Smooth muscle cell (in vitro differentiated cells): ENCODE measurements at regions not wholly inside any gene's neighbourhood (a gene's known extent, or its start where the extent isn't known, plus 50 kb on each side); places are given as distances from the start of the nearest gene placed in this dataset.

Experiments used
- DNase-seq: peaks from one replicate; lab custom pipeline; 2025; ENCODE audit not compliant: unreplicated experiment; lab: John Stamatoyannopoulos, UW
- H2AFZ ChIP-seq: fragments of 200-600 bp; sonication (generic); 2 replicates; pipeline ENCODE4 v1.6.0; 2016; ENCODE audit warnings: antibody characterized with exemption, low read depth, mild to moderate bottlenecking
- H3F3A ChIP-seq: fragments of 200-600 bp; sonication (generic); 2 replicates; pipeline ENCODE4 v1.6.0; 2017; ENCODE audit warnings: antibody characterized with exemption, low read depth
- H3K27ac ChIP-seq: fragments of 200-600 bp; sonication (generic); 2 replicates; pipeline ENCODE4 v1.5.1; 2016; ENCODE audit warnings: low read depth, mild to moderate bottlenecking
- H3K27me3 ChIP-seq: fragments of 200-600 bp; sonication (generic); 2 replicates; pipeline ENCODE4 v1.6.1; 2016; ENCODE audit warnings: low read depth, mild to moderate bottlenecking
- H3K36me3 ChIP-seq: fragments of 200-600 bp; sonication (generic); 2 replicates; pipeline ENCODE4 v1.5.1; 2016; ENCODE audit warnings: low read depth
- H3K4me1 ChIP-seq: fragments of 200-600 bp; sonication (generic); 2 replicates; pipeline ENCODE4 v1.5.1; 2016; ENCODE audit warnings: low read depth
- H3K4me2 ChIP-seq: fragments of 200-600 bp; sonication (generic); 2 replicates; pipeline ENCODE4 v1.6.0; 2016; ENCODE audit warnings: mild to moderate bottlenecking
- H3K4me3 ChIP-seq: fragments of 200-600 bp; sonication (generic); 2 replicates; pipeline ENCODE4 v1.5.1; 2016; ENCODE audit warnings: mild to moderate bottlenecking
- H3K79me2 ChIP-seq: fragments of 200-600 bp; sonication (generic); 2 replicates; pipeline ENCODE4 v1.6.0; 2016; ENCODE audit warnings: low read depth, mild to moderate bottlenecking
- H3K9ac ChIP-seq: fragments of 200-600 bp; sonication (generic); 2 replicates; pipeline ENCODE4 v1.6.0; 2016; ENCODE audit warnings: low read depth
- H3K9me3 ChIP-seq: fragments of 200-600 bp; sonication (generic); replicated peaks from 2 replicates; pipeline ENCODE4 v1.5.1; 2016; ENCODE audit warnings: low read depth
- H4K20me1 ChIP-seq: fragments of 200-600 bp; sonication (generic); 2 replicates; pipeline ENCODE4 v1.6.0; 2016; ENCODE audit warnings: low read depth
- WGBS: methylation state at CpG from one replicate; pipeline ENCODE4 v1.1.7; 2016; ENCODE audit warnings: low lambda C conversion rate; 5-methylcytosine and 5-hydroxymethylcytosine counted together
- TF ChIP-seq, protein P1 (sequence below): fragments of 200-600 bp; sonication (generic); IDR thresholded peaks from 2 replicates; pipeline ENCODE4 v1.5.1; 2017; ENCODE audit warnings: borderline replicate concordance, mild to moderate bottlenecking, antibody characterized with exemption; ENCODE audit not compliant: insufficient read depth, poor library complexity, severe bottlenecking

DNA sequence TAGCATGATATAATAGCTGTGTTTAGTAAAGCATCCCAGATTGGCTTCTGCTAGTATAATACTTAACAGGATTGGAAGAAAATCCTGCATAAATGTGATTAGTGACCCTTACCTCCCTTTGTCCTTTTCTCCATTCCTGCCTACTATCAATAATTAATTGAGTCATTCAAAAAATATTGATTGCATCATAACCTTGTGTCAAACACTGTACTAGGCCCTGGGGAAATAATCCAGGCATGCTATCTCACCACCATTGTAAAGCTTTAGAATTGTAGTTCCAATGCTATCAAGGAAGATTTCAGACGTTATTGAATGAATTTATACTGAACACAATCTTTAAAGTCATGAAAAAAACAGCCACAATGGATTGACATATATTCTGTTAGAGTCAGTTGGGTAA is 378.6 kb upstream of the DDHD1 start:
- Histone ChIP-seq H2AFZ (no peak overlapping the region), H3K4me1 (no peaks in the 10 kb centered on the region), H4K20me1 (no peaks in the 10 kb centered on the region), H3K36me3 (no peaks in the 10 kb centered on the region), H3K9me3 (no peaks in the 10 kb centered on the region), H3F3A (no peaks in the 10 kb centered on the region), H3K27ac (no peak overlapping the region), H3K4me2 (no peak overlapping the region), H3K4me3 (no peak overlapping the region), H3K27me3 (no peaks in the 10 kb centered on the region), H3K79me2 (no peaks in the 10 kb centered on the region), H3K9ac (no peak overlapping the region)
- TF ChIP-seq, protein P1, sequence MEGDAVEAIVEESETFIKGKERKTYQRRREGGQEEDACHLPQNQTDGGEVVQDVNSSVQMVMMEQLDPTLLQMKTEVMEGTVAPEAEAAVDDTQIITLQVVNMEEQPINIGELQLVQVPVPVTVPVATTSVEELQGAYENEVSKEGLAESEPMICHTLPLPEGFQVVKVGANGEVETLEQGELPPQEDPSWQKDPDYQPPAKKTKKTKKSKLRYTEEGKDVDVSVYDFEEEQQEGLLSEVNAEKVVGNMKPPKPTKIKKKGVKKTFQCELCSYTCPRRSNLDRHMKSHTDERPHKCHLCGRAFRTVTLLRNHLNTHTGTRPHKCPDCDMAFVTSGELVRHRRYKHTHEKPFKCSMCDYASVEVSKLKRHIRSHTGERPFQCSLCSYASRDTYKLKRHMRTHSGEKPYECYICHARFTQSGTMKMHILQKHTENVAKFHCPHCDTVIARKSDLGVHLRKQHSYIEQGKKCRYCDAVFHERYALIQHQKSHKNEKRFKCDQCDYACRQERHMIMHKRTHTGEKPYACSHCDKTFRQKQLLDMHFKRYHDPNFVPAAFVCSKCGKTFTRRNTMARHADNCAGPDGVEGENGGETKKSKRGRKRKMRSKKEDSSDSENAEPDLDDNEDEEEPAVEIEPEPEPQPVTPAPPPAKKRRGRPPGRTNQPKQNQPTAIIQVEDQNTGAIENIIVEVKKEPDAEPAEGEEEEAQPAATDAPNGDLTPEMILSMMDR, result no peak
- WGBS, result 81% methylated on average over 1 of the region's 1 CpG
- no peak for DNase-seq

DNA sequence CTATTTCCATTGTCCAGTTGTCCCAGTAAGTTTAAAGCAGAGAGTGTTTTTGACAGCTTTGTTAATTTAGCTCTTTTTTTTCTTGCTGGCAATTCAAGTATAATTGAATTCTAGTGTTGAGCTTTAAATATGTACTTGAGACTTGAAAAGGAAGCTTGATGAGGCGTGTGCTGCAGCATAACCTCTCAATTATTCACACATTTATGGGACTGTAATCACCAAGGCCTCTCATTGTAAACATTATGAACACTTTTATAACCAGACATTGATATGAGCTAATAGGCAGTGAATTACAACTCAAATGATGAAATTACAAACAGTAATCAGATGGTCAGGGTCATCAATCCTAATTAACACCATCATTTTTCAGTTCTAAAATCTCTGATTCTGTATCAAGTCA is 378.0 kb upstream of the DDHD1 start:
- Histone ChIP-seq H3K9ac (no peak overlapping the region), H3K27me3 (no peaks in the 10 kb centered on the region), H3K4me1 (no peaks in the 10 kb centered on the region), H3K4me2 (no peak overlapping the region), H3F3A (no peaks in the 10 kb centered on the region), H2AFZ (no peak overlapping the region), H3K27ac (no peak overlapping the region), H3K36me3 (no peaks in the 10 kb centered on the region), H4K20me1 (no peaks in the 10 kb centered on the region), H3K9me3 (no peaks in the 10 kb centered on the region), H3K79me2 (no peaks in the 10 kb centered on the region), H3K4me3 (no peak overlapping the region)
- no peak for DNase-seq
- 74% methylated on average over 1 of the region's 1 CpG for WGBS
- TF ChIP-seq, protein P1, result no peak

DNA sequence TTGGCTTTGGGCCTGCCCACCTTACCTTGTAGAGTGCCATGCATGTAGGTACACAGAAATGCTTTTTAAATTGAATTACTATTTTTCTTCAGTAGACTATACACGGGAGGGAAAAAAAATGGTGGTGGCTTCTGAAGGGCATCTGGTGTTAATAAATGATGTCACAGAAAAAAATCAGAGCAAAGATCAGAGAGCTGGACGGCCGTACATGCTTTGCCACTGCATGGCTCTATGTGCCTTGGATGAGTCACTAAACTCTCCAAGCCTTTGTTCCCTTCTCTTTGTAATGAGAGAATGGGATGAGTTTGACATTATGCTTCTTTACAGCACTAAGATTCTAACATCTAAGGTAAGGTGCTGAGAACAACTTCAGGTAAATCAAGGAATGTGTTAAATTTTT is 376.4 kb upstream of the DDHD1 start:
- no peaks in the 10 kb centered on the region for H3K27me3 ChIP-seq
- no peaks in the 10 kb centered on the region for H3F3A ChIP-seq
- no peaks in the 10 kb centered on the region for H3K4me1 ChIP-seq
- TF ChIP-seq, protein P1, result no peak
- H3K9me3 ChIP-seq, result no peaks in the 10 kb centered on the region
- no peak for DNase-seq
- no peaks in the 10 kb centered on the region for H3K79me2 ChIP-seq
- H3K4me3 ChIP-seq, result no peak overlapping the region
- H3K9ac ChIP-seq, result no peak overlapping the region
- WGBS, result 34% methylated on average over 3 of the region's 3 CpGs
- no peaks in the 10 kb centered on the region for H3K36me3 ChIP-seq
- H3K27ac ChIP-seq, result no peak overlapping the region
- no peak overlapping the region for H3K4me2 ChIP-seq
- no peaks in the 10 kb centered on the region for H4K20me1 ChIP-seq
- H2AFZ ChIP-seq, result no peak overlapping the region

DNA sequence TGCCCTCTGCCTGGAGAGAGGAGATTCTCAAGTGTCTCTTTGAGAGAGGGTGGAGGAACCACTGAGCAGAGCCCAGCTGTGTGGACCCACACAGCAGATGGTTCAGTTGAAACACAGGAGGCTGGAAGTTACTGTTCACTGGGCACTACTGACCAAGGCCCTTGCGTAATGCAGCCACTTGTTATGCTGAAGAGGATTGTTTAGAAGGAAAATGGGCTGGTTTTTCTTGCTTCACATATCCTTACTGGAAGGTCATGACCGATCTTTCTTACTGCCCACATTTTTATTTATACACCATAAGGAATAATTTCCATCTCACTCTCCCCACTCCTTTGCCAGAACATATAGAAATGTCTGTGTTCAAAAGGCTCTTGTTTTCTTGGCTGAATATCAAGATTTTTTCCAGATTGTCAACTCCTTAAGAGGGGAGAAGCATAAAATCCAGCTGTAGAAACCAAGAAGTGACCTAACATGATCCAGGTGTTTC is 375.1 kb upstream of the DDHD1 start:
- Histone ChIP-seq H3K36me3 (no peaks in the 10 kb centered on the region), H3K27ac (no peak overlapping the region), H3F3A (no peaks in the 10 kb centered on the region), H3K4me2 (no peak overlapping the region), H3K79me2 (no peaks in the 10 kb centered on the region), H3K9me3 (no peaks in the 10 kb centered on the region), H3K9ac (no peak overlapping the region), H3K27me3 (no peaks in the 10 kb centered on the region), H4K20me1 (no peaks in the 10 kb centered on the region), H2AFZ (no peak overlapping the region), H3K4me3 (no peak overlapping the region), H3K4me1 (no peaks in the 10 kb centered on the region)
- no peak for DNase-seq
- 92% methylated on average over 2 of the region's 2 CpGs for WGBS
- TF ChIP-seq, protein P1, result no peak
